Inflammatory macrophage (primary cell): ENCODE measurements at regions not wholly inside any gene's neighbourhood (a gene's known extent, or its start where the extent isn't known, plus 50 kb on each side); places are given as distances from the start of the nearest gene placed in this dataset.
"Not testable (repeated sequence)": the region's sequence is repeated elsewhere in the genome, so short reads cannot be mapped to it uniquely, and the experiment has no call there.

ENCODE experiments used
- DNase-seq, 2 donors: peaks; one replicate each; pipeline ENCODE4 v3.0.0-alpha.2; 2020 to 2022

DNA sequence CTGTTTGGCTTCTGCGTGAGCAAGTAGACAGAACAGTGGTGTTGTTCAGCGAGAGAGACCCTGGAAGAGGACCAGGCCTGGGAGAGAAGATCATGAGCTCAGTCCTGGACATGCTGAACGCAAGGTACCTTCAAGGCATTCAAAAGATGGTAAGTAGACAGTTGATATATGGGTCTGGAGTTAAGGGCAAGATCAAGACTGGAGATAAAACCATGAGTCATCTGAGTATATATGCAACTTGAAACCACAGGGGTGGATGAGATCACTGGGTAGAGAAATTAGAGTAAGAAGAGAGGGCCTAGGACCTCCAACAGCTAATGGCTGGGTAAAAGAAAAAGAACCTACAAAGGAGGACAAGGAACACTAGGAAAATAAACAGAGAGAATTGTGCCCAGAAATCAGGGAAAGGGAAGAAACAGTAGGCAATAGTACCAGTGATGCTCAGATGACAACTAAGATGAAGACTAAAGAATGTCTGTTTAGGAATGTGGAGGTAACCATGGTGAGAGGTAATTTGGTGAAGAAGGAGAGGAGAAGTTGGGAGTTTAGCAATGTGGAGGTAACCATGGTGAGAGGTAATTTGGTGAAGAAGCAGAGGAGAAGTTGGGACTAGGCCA, 343.2 kb upstream of the ADAMTS9 start:
- no peak for DNase-seq

DNA sequence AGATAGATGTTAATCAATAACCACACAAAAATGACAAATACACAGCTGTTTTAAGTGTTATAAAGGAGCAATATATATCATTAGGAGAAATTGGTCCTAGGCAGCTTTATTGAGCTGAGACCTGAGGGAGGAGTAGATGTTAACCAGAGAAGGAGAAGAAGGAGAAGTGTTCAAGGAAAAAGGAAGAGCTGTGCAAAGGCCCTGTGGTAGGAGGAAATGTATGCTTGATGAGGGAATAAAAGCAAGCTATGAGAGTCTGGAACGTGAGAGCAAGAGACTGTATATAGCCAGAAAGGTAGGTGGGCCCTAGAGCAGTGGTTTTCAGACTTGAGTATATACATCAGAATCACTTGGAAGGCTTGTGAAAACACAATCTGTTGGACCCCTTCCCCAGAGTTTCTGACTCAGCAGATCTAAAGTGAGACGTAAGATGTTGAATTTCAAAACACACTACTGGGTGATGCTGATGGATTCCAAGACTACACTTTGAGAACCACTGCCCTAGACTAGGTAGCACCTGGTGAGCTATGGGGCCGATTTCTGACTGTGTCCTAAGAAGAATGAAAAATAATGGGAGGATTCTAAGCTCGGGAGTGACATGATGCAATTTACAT, 342.3 kb upstream of the ADAMTS9 start:
- DNase-seq: no peak

DNA sequence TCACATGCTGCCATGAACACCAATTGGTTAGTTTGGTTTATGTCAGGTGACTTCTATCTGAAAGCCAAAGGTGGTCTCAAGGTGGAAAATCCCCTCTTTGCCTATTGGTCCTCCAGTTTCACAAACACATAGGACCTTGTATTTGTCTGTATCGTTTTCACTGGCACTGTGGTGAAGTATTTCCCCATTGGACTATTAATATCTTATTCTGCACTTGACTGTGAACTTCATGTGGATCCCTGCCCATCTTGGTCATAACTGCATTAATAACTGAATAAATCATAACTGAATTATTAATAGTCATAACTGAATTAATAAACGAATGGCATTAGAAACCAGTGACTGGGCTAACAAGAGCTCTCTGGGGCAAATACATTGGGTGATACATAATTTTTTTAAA, 341.3 kb upstream of the ADAMTS9 start:
- no peak for DNase-seq

DNA sequence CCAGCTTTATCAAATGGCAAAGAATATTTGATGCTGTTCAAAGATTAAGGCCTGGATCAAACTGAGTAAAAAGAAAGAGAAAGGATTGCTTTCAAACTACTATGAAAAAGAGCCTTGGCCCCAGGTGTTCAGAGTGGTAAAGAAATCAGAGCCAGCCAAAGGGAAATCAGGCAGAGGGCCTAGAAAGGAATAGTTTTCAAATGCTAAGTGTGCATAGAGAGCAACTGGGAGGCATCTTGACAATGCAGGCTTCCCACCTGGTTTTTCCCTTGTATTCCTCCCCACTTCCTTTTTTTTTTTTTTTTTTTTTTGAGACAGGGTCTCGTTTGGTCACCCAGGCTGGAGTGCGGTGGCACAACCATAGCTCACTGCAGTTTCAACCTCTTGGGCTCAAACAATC, 340.2 kb upstream of the ADAMTS9 start:
- DNase-seq: no peak

DNA sequence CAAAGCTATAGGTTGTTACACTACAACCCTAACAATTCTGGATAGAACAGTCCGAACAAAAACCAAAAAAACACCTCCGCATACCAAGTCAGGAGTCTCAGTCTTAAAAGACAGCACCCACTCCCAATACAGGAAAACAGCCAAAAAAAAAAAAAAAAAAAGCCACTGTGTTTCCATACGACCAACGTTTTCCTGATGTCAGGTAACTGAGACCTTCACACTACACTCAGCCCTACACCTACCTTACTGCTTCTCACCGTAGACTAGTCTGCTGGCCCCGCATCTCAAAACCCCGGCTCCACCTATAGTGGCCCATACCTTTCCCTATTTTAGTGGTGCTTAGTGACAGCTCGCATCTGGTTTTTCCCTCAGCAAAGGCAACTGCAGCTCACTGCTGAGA, 339.5 kb upstream of the ADAMTS9 start:
- DNase-seq: no peak

DNA sequence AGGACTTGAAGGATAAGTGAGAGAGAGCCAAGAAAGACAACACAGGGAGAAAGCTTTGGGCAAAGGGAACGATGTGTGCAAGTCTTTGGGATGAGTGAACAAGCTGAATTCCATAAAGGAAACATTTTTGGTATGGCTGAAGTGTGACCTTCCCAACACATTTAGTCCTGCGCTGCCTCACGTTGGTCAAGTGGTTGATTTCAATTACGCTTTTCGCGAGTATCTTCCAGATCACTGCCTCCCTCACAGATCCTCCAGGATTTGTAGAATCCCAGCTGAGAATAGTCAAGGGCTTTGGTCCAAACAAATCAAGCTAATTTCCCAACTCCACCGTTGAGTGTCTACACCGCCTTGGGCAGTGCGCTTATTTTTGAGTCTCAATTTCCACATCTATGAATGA, 338.4 kb upstream of the ADAMTS9 start:
- no peak for DNase-seq

DNA sequence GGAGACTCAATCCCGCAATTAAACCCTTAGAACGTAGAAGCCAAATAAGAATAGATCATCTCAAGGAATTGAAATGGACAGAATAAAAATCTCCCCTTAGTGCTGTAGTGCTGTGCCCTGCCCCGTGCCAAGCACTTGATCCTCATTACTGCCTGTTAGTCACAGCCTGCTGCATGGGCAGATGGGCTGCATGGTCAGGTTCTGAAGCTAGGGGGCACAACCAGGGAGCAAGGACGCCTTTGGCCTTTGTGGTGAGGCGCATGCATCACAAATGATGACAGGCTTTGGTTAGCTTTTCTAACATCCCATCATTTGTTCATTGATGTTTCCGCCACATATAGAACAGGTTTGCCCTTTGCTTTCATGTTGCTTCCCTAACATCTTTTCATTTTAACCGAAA, 336.3 kb upstream of the ADAMTS9 start:
- DNase-seq: no peak

DNA sequence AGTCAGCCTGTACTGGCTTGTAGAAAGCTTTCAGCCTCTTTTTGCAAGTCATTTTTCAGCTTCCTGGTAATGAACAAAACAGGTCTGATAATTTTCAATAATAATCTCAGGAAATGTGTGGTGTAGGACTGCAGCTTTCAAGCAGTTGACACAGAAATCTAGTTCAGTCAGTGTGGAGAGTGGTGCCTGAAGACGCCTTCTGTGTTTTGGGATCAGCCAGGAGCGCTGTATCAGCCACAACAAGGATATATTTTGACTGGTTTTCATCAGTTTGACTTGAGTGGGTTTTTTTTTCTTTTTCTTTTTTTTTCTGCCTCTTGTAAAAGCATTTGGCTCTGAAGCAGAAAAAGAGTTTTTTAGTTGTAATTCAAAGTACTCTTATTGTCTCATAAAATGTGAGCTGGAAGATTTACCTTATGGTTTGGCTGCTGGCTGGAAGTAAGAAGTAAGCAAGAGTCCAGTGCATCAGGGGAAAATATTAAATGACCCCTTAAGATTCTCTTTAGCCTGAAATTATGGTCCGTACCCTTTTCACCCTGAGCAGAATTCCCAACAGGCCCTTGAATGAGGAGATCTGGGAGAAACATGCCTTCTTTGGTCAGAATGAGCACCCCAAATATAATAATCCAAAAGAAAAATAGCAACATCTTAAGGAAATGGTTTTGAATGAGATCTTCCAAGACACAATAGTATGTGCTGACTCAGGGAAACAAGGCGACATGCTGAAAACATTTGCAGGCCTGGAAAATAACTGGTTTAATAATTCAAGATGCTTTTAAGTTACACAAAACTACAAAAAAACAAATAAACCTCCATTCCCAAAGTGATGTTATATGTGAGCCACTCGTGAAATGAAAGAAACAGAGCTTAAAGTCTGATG, 332.7 kb upstream of the ADAMTS9 start:
- DNase-seq: no peak

DNA sequence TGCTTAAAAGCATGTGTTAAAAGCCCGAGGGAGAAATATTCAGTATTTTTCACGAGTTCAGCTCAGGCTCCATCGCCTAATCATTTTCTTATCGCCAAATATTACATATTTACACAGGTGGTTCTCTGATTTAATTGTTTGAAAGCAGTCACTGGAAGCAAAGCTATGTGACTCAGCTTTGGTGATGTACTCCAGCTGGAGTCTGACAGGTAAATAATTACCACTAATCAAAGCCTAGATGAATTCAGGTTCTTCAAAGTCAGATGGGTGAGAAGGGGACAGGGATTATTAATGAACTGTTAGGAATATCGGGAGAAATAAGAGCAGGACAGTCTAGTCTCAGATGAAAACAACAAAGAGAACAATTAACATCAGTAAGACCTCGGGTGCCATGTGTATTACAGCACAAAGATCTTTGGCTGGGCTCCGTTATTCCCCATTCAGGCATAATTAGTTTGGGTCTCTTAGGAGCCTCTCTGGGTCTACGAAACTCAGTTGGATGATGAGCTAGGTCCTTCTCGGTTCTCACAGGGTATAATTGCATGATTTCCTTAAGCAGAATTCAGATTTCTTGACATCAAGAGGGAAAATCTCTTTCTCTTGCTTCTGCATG, 331.7 kb upstream of the ADAMTS9 start:
- DNase-seq: no peak

DNA sequence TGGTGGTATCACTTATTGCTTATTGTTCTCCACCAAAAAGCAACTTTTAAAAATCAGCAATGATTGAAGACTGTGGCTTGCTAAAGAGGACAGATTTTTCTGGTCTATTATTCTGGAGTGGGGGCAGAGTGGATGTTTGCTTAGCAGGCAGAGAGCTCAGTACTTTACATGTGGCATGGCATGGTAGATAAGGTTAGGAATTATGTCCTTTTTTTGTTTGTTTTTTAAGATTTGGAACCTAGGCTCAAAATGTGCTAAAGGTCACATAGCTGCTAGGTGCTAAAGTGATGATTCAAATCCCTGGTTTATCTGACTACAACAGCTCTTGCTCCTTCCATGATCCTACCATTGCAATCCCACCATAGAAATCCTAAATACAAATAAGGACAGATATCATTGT, 331.0 kb upstream of the ADAMTS9 start:
- no peak for DNase-seq

DNA sequence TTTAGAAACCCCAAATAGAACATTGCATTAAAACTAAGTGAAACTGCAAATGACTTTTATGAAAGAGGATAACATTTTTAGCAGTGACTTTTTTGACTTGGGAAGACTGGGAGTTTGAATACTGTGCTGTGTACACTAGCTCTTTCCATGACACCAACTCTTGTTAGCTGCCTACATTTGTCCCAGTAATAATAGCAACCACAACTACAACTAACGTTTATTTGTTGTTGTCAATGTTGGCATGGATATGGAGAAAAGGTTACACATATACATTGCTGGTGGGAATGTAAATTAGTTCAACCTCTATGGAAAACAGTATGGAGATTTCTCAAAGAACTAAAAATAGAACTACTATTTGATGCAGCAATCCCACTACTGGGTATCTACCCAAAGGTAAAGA, 329.6 kb upstream of the ADAMTS9 start:
- no peak for DNase-seq

DNA sequence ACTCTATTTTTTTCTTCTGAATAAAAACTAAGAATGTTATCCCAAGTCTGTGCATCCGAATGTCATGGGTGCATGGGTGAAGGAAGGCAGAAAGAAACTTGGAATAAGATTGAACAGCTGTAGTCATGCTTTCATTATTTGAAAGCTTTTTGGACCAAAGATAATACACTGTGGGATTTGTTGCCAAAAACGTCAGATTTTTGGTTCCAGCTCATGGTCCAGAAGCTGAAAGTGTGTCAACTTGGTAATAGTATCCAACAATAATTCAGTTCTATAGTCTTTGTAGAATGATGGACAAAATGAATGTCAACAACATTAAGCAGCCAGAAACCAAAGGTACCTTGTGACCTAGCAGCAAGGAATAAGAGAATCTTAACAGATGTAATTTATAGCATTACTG, 327.9 kb upstream of the ADAMTS9 start:
- no peak for DNase-seq

DNA sequence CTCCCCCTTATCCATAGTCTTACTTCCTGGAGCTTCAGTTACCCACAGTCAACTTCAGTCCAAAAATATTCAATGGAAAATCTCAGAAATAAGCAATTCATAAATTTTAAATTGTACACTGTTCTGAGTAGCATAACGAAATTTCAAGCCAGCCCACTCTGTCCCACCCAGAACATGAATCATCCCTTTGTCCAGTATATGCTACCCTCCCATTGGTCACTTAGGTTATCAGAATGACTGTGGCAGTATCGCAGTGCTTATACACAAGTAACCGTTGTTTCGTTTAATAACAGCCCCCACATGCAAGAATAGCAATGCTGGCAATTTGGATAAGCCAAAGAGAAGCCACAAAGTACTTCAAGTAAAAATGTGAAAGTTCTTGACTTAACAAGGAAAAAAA, 325.3 kb upstream of the ADAMTS9 start:
- DNase-seq: no peak

DNA sequence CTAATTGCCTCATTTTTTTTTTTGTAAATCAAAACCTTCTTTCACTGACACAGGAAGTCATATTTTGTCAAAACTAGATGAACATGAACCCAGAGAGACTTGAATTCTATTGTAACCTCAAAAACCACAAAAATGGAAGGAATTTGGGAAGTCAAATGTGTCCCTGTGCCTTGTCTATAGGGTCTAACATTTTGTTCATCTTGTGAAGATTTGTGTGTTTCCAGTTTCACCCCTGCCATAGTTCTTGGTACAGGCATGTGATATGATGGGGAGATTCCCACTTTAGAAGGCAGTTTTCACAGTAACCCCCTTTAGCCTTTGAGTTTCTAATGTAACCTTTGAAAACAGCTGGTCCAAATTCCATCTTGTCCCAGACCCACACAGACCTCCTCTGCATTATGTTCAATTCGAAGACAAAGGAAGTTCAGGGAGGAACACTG, 318.5 kb upstream of the ADAMTS9 start:
- DNase-seq: no peak

DNA sequence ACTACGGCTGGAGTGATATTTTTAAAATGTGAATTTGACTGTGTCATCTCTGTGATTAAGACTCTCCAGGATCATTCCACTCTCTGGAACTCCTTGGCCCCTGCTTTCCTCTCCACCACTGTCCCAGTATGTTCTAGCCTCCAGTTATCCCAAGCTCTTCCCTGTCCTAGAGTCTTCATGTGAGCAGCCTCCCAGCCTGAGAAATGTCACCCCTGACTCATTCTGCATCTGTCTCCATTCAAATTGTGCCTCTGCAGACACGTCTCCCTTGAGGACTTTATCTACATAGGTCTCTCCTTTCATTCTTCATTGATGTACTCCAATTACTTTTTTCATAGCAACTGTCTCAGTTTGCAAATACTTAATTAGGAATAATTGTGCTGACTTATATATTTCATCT, 317.7 kb upstream of the ADAMTS9 start:
- DNase-seq: no peak

DNA sequence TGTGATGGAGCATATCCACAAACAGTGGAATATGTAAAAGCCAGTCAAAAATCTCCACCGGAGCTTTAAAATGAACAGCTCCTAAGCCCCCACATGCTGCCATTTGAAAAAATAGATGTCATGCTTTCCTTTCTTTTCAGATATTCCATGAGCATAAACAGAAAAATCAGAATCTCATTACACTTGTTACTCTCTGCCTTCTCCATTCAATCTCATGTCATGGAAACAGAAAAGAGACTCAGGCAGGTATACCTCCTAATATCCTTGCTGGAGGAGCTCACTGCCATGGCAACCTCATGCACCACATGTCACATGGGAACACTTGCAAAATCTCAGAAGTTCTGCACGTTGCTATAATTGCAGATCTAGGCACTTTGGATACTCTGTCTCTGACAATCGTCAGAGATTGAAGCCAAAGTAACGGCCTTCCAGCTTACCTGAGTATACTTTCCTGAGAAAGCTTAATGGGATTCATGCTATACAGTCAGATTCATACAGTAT, 317.0 kb upstream of the ADAMTS9 start:
- no peak for DNase-seq

DNA sequence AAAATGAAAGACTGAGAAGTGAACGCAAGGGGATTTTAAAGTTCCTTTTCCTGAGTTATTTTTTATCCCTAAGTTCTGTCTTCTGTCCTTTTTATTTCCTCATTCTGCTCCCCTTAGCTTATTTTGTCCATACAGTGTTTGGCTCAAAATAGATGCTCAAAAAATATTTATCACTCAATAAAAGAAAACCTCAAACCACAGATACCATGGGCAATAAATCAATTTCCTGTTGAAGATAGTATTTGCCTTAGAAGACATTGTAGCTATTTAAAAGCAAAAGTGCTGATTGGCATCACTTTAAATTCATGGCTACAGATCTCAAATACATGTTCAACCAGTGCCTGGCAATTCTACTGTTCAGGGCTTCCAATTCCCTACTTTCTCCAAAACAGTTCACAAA, 316.5 kb upstream of the ADAMTS9 start:
- DNase-seq: no peak

DNA sequence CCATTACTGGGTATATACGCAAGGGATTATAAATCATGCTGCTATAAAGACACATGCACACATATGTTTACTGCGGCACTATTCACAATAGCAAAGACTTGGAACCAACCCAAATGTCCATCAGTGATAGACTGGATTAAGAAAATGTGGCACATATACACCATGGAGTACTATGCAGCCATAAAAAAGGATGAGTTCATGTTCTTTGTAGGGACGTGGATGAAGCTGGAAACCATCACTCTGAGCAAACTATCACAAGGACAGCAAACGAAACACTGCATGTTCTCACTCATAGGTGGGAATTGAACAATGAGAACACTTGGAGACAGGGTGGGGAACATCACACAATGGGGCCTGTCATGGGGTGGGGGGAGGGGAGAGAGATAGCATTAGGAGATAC, 313.3 kb upstream of the ADAMTS9 start:
- DNase-seq: not testable (repeated sequence)

DNA sequence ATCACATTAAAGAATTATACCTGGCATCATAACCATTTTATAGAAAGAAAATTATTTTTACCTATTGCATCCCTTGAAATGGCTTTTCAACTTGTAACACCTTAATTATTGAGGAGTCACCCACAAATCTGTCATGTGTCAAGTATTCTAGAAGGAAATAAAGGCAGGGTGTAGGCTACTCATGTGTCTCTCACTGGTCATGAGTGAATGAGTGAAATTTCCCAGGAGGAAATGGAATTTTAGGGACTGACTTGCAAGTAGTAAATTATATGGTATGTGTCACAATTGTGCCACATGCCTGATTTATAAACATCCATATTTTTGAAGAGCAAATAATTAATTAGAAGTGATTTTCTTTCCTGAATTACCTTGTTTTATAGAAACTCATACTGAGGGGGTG, 310.5 kb upstream of the ADAMTS9 start:
- no peak for DNase-seq

DNA sequence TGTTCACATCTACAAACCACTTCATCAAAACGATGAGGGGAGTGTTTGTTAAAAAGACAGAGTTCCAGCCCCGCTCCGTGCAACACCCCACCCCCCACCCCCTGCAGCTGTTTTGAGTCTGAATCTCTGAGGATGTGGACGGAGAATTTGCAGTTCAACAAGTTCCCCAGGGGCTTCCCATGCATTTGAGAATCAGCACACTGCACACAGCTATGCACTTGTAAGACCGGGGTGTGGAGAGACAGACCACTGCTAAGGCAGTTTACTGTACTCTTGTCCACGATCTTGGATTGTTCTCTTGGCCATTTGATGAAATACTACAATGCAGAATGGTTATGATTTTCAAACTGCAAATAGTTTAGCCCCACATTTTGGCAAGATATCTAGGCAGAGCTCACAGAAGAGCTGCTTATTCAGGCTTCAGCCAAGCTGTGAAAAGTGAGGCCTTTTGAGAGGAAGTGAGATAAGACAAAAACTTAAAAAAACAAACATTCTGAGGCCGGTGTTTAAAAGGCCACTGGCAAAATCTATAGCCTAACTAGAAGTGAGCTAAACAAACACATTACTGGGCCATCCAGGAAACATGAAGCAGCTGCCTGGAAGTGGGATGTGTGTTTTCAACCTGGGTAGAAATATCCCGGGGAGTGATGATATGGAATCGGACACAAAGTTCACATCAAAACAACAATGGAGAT, 308.2 kb upstream of the ADAMTS9 start:
- no peak for DNase-seq

DNA sequence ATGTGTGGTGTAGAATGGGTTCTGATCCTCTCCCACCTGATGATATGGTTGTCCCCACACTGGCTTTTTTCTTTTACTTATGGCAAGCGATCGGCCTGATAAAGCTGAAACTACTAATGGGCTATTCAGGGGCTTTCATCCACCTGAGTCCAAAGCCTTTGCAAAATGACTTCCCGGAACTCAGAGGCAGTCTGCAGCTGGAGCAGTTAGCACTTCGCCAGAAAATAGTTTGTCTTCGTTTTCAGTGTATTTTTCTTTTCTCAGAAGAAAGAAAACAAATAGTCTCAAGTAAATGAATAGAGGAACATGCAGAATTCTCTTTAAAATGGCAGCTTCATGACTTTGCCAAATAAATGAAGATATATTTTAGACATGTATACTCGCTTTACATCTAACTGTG, 306.0 kb upstream of the ADAMTS9 start:
- no peak for DNase-seq

DNA sequence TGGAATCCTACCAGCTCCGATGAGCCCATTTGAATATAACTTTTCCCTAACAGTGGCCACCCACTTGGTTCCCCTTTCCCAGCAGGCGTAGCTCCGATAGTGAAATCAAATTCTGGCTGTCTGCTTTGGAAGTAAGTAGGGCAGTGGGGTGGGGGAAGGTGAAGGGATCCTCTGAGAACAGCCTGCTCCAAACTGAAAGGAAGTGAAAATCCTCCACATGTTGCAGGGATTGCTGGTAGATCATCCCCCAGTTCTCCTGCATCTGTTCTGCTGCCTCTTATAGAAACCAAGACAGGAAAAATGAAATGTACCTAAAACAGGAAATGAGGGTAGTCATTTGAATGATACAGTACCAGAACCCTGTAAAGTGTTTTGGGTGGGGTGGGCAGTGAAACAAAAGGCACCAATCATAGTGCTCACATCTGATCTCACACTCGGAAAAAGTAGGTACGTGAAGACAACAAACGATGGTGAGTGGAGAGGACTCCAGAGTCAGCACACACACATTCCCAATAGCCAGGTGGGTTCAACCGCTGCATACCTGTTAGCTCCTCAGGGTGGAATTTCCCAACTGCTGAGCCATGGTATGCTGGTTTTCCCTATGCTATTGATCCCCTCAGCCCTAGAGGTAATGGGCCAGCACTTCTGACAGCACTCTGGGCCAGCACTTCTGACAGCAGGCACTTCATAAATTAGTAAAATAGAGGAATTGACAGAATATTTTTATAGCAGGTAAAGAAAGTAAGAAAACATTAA, 304.9 kb upstream of the ADAMTS9 start:
- no peak for DNase-seq
